NCI-H526 treated with DMSO at 0.1 percent for 48 hours (cell line): ENCODE measurements at regions not wholly inside any gene's neighbourhood (a gene's known extent, or its start where the extent isn't known, plus 50 kb on each side); places are given as distances from the start of the nearest gene placed in this dataset.

Source experiments
- DNase-seq: peaks from one replicate; lab custom pipeline; 2025; lab: John Stamatoyannopoulos, UW

GRCh38 chr9:13396418-13396817 lies 116.9 kb upstream of the MPDZ start:
- no peak for DNase-seq

- no peak for DNase-seq
Observed at GRCh38 chr9:13395156-13395555, 115.7 kb upstream of the MPDZ start.

- DNase-seq: no peak
Observed at GRCh38 chr9:13388157-13388556, 108.7 kb upstream of the MPDZ start.

- no peak for DNase-seq
Observed at GRCh38 chr9:13387734-13388067, 108.2 kb upstream of the MPDZ start.

GRCh38 chr9:13386935-13387733 lies 107.6 kb upstream of the MPDZ start:
- no peak for DNase-seq

GRCh38 chr9:13386316-13386715 lies 106.8 kb upstream of the MPDZ start:
- DNase-seq: no peak

GRCh38 chr9:13383855-13384254 lies 104.4 kb upstream of the MPDZ start:
- DNase-seq: no peak

- DNase-seq: no peak
Observed at GRCh38 chr9:13383216-13383615, 103.7 kb upstream of the MPDZ start.

- DNase-seq: no peak
Observed at GRCh38 chr9:13382595-13382994, 103.1 kb upstream of the MPDZ start.

- DNase-seq: no peak
Observed at GRCh38 chr9:13380903-13381302, 101.4 kb upstream of the MPDZ start.

GRCh38 chr9:13378154-13378553 lies 98.7 kb upstream of the MPDZ start:
- DNase-seq: no peak

- DNase-seq: no peak
Observed at GRCh38 chr9:13377171-13377925, 97.9 kb upstream of the MPDZ start.

GRCh38 chr9:13372510-13372909 lies 93.0 kb upstream of the MPDZ start:
- DNase-seq: no peak

- DNase-seq: no peak
Observed at GRCh38 chr9:13369431-13369830, 89.9 kb upstream of the MPDZ start.

- DNase-seq: no peak
Observed at GRCh38 chr9:13367784-13368183, 88.3 kb upstream of the MPDZ start.

GRCh38 chr9:13364271-13365000 lies 84.9 kb upstream of the MPDZ start:
- no peak for DNase-seq

GRCh38 chr9:13361076-13361475 lies 81.6 kb upstream of the MPDZ start:
- no peak for DNase-seq

GRCh38 chr9:13360188-13360587 lies 80.7 kb upstream of the MPDZ start:
- DNase-seq: no peak

GRCh38 chr9:13358128-13358527 lies 78.6 kb upstream of the MPDZ start:
- no peak for DNase-seq

GRCh38 chr9:13354733-13355132 lies 75.2 kb upstream of the MPDZ start:
- no peak for DNase-seq

- DNase-seq: no peak
Observed at GRCh38 chr9:13352451-13352979, 73.0 kb upstream of the MPDZ start.

- DNase-seq: peak; percentile 34
Observed at GRCh38 chr9:13351778-13352386, 72.4 kb upstream of the MPDZ start.
